ENCODE measurements at regions not wholly inside any gene's neighbourhood (a gene's known extent, or its start where the extent isn't known, plus 50 kb on each side); places are given as distances from the start of the nearest gene placed in this dataset.

- TF ChIP-seq EP300 (IDR thresholded peaks at IDR 0.05; ENCODE audit: borderline replicate concordance in 1 of 2, low read depth in 1 of 2, low read length in 1 of 2) (no peak), MXI1 (IDR thresholded peaks at IDR 0.05; ENCODE audit: low read depth, low read length) (no peak), IRF3 (IDR thresholded peaks at IDR 0.05; ENCODE audit: low read depth, low read length) (no peak), TAF1 (IDR thresholded peaks at IDR 0.05; ENCODE audit: borderline replicate concordance, low read depth, low read length) (no peak)
Measured at GRCh38 chr6:98548301-98548700, 286.1 kb upstream of the POU3F2 start (continued).

DNA sequence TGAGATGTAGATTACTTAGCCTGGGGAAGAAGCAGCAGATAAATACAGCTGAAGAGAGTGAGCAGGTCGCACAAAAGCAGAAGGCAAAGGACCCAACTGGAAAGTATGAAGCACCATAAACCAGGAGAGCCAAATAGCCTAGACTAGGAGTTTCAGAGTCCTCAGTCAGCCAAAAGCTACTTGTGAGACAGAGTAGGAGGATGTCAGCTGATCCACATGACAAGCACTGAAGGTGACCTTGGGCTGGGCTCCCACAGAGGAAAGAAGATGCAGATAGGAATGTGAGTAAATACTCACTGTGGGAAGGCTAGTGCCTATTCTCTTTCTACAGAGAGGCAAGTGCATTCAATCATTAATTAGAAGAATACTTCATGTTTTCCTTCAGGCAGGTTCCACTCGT is 274.0 kb upstream of the POU3F2 start:
- no peak for TF ChIP-seq NRF1 (IDR thresholded peaks at IDR 0.05; ENCODE audit: low read depth, low read length)
- TF ChIP-seq EZH2phosphoT487 (IDR thresholded peaks at IDR 0.05; ENCODE audit: borderline replicate concordance, low read depth), result no peak
- no peak for TF ChIP-seq JUND (IDR thresholded peaks at IDR 0.05)
- TF ChIP-seq CTCF (IDR thresholded peaks at IDR 0.05), result no peak
- TF ChIP-seq YY1 (IDR thresholded peaks at IDR 0.05; ENCODE audit: low read depth), result no peak
- no peak for TF ChIP-seq GABPA (IDR thresholded peaks at IDR 0.05; ENCODE audit: low read depth)
- TF ChIP-seq CHD2 (IDR thresholded peaks at IDR 0.05; ENCODE audit: low read length, partially characterized antibody), result no peak
- H3K36me3 ChIP-seq (replicated peaks in 1 of 2; ENCODE audit: control insufficient read depth in 1 of 2, insufficient read depth in 2 of 2, low read length in 1 of 2), result no peaks in the 10 kb centered on the region
- ChIA-PET CTCF (interaction anchor here (0.6 to 1.6 kb wide), 4 partner anchors 9 to 272 kb away, joined by 3 to 4 read pairs (median 4); no protein-coding TSS in a partner anchor), POLR2A (no interaction called here)
- H3K9ac ChIP-seq, result no peak overlapping the region
- no peaks in the 10 kb centered on the region for H3K9me3 ChIP-seq
- no peaks in the 10 kb centered on the region for H3K79me2 ChIP-seq (ENCODE audit: insufficient read depth)
- no peaks in the 10 kb centered on the region for H3K27me3 ChIP-seq (ENCODE audit: insufficient read depth)
- H3K4me3 ChIP-seq (ENCODE audit: low read depth in 2 of 2, low read length in 1 of 2), result no peak overlapping the region
- no peak overlapping the region for H3K27ac ChIP-seq (ENCODE audit: low read depth in 2 of 2, low read length in 1 of 2)
- no peak overlapping the region for H3K4me2 ChIP-seq
- no peaks in the 10 kb centered on the region for H4K20me1 ChIP-seq (ENCODE audit: insufficient read depth)
- H3K9me2 ChIP-seq, result no peaks in the 10 kb centered on the region
- H3K4me1 ChIP-seq (ENCODE audit: control insufficient read depth in 1 of 2, insufficient read depth in 2 of 2, low read depth in 1 of 2, low read length in 1 of 2), result peaks cover 0 to 2% of the 10 kb centered on the region in 2 experiments; a peak in 2 of 4 replicates
- 35% methylated on average over 2 of the region's 2 CpGs for WGBS (ENCODE audit: low lambda C conversion rate)
- no peaks in the 10 kb centered on the region for H3F3A ChIP-seq (replicated peaks; ENCODE audit: insufficient read depth)
- no peak for DNase-seq
- H2AFZ ChIP-seq (ENCODE audit: low read depth), result no peak overlapping the region

DNA sequence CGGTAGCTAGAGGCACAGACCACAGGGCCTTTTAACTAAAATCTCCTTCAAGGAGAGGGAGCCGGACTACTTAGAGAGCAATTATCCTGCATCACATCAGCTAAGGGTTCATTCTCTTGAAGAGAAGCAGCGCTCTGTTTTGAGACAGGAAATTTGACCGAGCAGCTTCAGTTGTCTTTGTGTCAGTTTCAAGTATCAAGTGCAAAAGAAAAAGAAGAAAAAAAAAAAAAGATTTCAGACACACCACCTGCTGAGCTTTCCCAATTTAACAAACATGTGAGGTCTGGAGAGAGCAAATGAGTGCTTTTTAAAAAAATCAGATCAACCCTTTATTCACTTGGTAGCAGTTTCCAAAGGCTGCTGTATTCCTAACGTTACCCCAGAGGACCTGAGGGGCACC is 273.5 kb upstream of the POU3F2 start:
- no peaks in the 10 kb centered on the region for H4K20me1 ChIP-seq (ENCODE audit: insufficient read depth)
- H3K4me2 ChIP-seq, result no peak overlapping the region
- H3K9me3 ChIP-seq, result no peaks in the 10 kb centered on the region
- no peak overlapping the region for H2AFZ ChIP-seq (ENCODE audit: low read depth)
- no peaks in the 10 kb centered on the region for H3K36me3 ChIP-seq (replicated peaks in 1 of 2; ENCODE audit: control insufficient read depth in 1 of 2, insufficient read depth in 2 of 2, low read length in 1 of 2)
- H3K79me2 ChIP-seq (ENCODE audit: insufficient read depth), result no peaks in the 10 kb centered on the region
- H3K9me2 ChIP-seq, result no peaks in the 10 kb centered on the region
- no peak for DNase-seq
- H3K27ac ChIP-seq (ENCODE audit: low read depth in 2 of 2, low read length in 1 of 2), result no peak overlapping the region
- peaks cover 0 to 2% of the 10 kb centered on the region in 2 experiments; a peak in 2 of 4 replicates for H3K4me1 ChIP-seq (ENCODE audit: control insufficient read depth in 1 of 2, insufficient read depth in 2 of 2, low read depth in 1 of 2, low read length in 1 of 2)
- no peak overlapping the region for H3K9ac ChIP-seq
- no peaks in the 10 kb centered on the region for H3F3A ChIP-seq (replicated peaks; ENCODE audit: insufficient read depth)
- 64% methylated on average over 5 of the region's 5 CpGs for WGBS (ENCODE audit: low lambda C conversion rate)
- CTCF ChIA-PET, result interaction anchor here (0.6 to 1.6 kb wide), 5 partner anchors 10 to 285 kb away, joined by 3 to 5 read pairs (median 4); no protein-coding TSS in a partner anchor
- no peak overlapping the region for H3K4me3 ChIP-seq (ENCODE audit: low read depth in 2 of 2, low read length in 1 of 2)
- POLR2A ChIA-PET, result no interaction called here
- no peaks in the 10 kb centered on the region for H3K27me3 ChIP-seq (ENCODE audit: insufficient read depth)
- no peak for TF ChIP-seq ELF1 (IDR thresholded peaks at IDR 0.05)
- TF ChIP-seq NFIC (IDR thresholded peaks at IDR 0.05; ENCODE audit: borderline replicate concordance), result no peak
- no peak for TF ChIP-seq RFX5 (IDR thresholded peaks at IDR 0.05; ENCODE audit: low read length)
- TF ChIP-seq FOXJ3 (CRISPR knock-in tag; IDR thresholded peaks at IDR 0.05), result no peak
- no peak for TF ChIP-seq EZH2phosphoT487 (IDR thresholded peaks at IDR 0.05; ENCODE audit: borderline replicate concordance, low read depth)
- TF ChIP-seq RXRA (IDR thresholded peaks at IDR 0.05; ENCODE audit: borderline replicate concordance, low read depth), result no peak
- TF ChIP-seq RAD21 (IDR thresholded peaks at IDR 0.05; ENCODE audit: low read length), result no peak
- no peak for TF ChIP-seq JUND (IDR thresholded peaks at IDR 0.05)
